ENCODE measurements at regions not wholly inside any gene's neighbourhood (a gene's known extent, or its start where the extent isn't known, plus 50 kb on each side); places are given as distances from the start of the nearest gene placed in this dataset.

DNA sequence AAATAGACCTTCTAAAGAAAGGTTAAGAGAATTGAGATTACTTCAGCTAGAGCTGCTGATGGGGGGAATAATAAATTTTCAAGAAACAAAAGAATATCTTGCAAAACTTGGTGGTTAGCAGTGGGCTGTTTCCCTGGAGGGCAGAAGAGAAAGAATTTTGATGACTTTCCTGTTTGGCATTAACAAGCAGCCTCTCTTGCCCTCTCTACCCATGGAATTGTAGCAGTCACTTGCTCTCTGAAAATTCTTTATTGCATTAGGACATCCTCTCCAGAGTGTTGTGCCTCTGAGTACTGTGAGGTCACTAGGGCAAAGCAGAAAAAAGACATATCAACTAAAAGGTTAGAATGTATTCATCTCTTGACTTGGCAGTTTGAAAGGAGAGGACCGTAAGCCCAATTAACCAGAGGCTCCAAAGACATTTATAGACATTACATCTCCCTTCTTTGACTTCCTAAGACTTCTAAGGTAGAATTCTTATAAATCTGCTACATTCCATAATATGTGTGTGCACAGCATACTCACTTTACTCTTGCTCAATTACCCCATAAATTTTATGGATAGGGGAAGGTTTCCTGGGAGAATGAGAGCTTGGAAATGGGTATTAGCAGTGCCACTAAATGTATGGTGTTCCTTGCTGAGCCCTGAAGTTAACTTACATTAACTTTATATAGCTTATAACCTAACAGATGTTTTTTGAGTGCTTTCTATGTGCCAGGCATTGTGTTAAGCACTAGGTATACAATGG, 215.3 kb downstream of the KIF20B start:
- TF ChIP-seq, protein P1, sequence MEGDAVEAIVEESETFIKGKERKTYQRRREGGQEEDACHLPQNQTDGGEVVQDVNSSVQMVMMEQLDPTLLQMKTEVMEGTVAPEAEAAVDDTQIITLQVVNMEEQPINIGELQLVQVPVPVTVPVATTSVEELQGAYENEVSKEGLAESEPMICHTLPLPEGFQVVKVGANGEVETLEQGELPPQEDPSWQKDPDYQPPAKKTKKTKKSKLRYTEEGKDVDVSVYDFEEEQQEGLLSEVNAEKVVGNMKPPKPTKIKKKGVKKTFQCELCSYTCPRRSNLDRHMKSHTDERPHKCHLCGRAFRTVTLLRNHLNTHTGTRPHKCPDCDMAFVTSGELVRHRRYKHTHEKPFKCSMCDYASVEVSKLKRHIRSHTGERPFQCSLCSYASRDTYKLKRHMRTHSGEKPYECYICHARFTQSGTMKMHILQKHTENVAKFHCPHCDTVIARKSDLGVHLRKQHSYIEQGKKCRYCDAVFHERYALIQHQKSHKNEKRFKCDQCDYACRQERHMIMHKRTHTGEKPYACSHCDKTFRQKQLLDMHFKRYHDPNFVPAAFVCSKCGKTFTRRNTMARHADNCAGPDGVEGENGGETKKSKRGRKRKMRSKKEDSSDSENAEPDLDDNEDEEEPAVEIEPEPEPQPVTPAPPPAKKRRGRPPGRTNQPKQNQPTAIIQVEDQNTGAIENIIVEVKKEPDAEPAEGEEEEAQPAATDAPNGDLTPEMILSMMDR (IDR thresholded peaks at IDR 0.05): no peak
- TF ChIP-seq POLR2A (IDR thresholded peaks at IDR 0.05): no peak
